Daoy (cell line): ENCODE measurements at regions not wholly inside any gene's neighbourhood (a gene's known extent, or its start where the extent isn't known, plus 50 kb on each side); places are given as distances from the start of the nearest gene placed in this dataset.

ENCODE experiments used
- DNase-seq: peaks from one replicate; pipeline ENCODE4 v3.0.0-alpha.2; 2015; ENCODE audit warnings: low read depth

- no peak for DNase-seq
These were observed 136.5 kb upstream of the NKX1-1 start for GRCh38 chr4:1542516-1543320.

- DNase-seq, result no peak
These were observed 135.9 kb upstream of the NKX1-1 start for GRCh38 chr4:1542226-1542490.

GRCh38 chr4:1541449-1542225 is 135.4 kb upstream of the NKX1-1 start:
- peak; percentile 38 for DNase-seq

GRCh38 chr4:1540601-1541375 is 134.5 kb upstream of the NKX1-1 start:
- no peak for DNase-seq

GRCh38 chr4:1539859-1540600 is 133.8 kb upstream of the NKX1-1 start:
- DNase-seq, result no peak

- DNase-seq, result no peak
These were observed 132.9 kb upstream of the NKX1-1 start for GRCh38 chr4:1538941-1539772.

GRCh38 chr4:1538096-1538410 is 131.8 kb upstream of the NKX1-1 start:
- no peak for DNase-seq

GRCh38 chr4:1537410-1538095 is 131.3 kb upstream of the NKX1-1 start:
- DNase-seq, result no peak

GRCh38 chr4:1536579-1537409 is 130.6 kb upstream of the NKX1-1 start:
- DNase-seq, result no peak

- DNase-seq, result no peak
These were observed 129.8 kb upstream of the NKX1-1 start for GRCh38 chr4:1535926-1536578.

GRCh38 chr4:1534876-1535526 is 128.8 kb upstream of the NKX1-1 start:
- no peak for DNase-seq

GRCh38 chr4:1534095-1534872 is 128.0 kb upstream of the NKX1-1 start:
- DNase-seq, result no peak

GRCh38 chr4:1533501-1534064 is 127.3 kb upstream of the NKX1-1 start:
- DNase-seq, result no peak

- DNase-seq, result no peak
These were observed 126.5 kb upstream of the NKX1-1 start for GRCh38 chr4:1532549-1533395.

GRCh38 chr4:1531683-1532548 is 125.7 kb upstream of the NKX1-1 start:
- no peak for DNase-seq

GRCh38 chr4:1530356-1530755 is 124.1 kb upstream of the NKX1-1 start:
- no peak for DNase-seq
